Lower leg skin (tissue), 3 donors: ENCODE measurements at regions not wholly inside any gene's neighbourhood (a gene's known extent, or its start where the extent isn't known, plus 50 kb on each side); places are given as distances from the start of the nearest gene placed in this dataset.

Experiments used
- CTCF ChIP-seq, 3 donors: fragments of 450-650 bp; IDR thresholded peaks; one replicate each; pipeline ENCODE4 v1.5.1; 2016; ENCODE audit warnings: antibody characterized with exemption in 3 of 3, mild to moderate bottlenecking in 3 of 3, moderate library complexity in 2 of 3
- POLR2A ChIP-seq, 2 donors: fragments of 450-650 bp; IDR thresholded peaks; one replicate each; pipeline ENCODE4 v1.6.1; 2016 to 2017; ENCODE audit warnings: antibody characterized with exemption in 2 of 2, mild to moderate bottlenecking in 1 of 2, moderate library complexity in 1 of 2

GRCh38 chr4:69025191-69025998 lies 70.9 kb upstream of the UGT2B7 start:
- no peak for TF ChIP-seq CTCF (IDR thresholded peaks at IDR 0.05)
- no peak for TF ChIP-seq POLR2A (IDR thresholded peaks at IDR 0.05)
